Ishikawa (cell line): ENCODE measurements at regions not wholly inside any gene's neighbourhood (a gene's known extent, or its start where the extent isn't known, plus 50 kb on each side); places are given as distances from the start of the nearest gene placed in this dataset.

ENCODE experiments used
- CEBPB ChIP-seq: IDR thresholded peaks from 2 replicates; pipeline ENCODE4 v1.6.1; 2012
- CREB1 ChIP-seq: IDR thresholded peaks from 2 replicates; pipeline ENCODE4 v1.6.1; 2012; ENCODE audit warnings: low read depth
- EGR1 ChIP-seq: IDR thresholded peaks from 2 replicates; pipeline ENCODE4 v1.6.1; 2012
- EP300 ChIP-seq: IDR thresholded peaks from 2 replicates; pipeline ENCODE4 v1.6.1; 2012; ENCODE audit warnings: borderline replicate concordance
- FOXM1 ChIP-seq: IDR thresholded peaks from 2 replicates; pipeline ENCODE4 v1.6.1; 2012; ENCODE audit warnings: low read depth, borderline replicate concordance
- NFIC ChIP-seq: IDR thresholded peaks from 2 replicates; pipeline ENCODE4 v1.6.1; 2012
- RAD21 ChIP-seq: IDR thresholded peaks from 2 replicates; pipeline ENCODE4 v1.6.1; 2012; ENCODE audit warnings: low read depth
- TAF1 ChIP-seq: IDR thresholded peaks from 2 replicates; pipeline ENCODE4 v1.6.1; 2012; ENCODE audit warnings: low read depth, mild to moderate bottlenecking
- TCF12 ChIP-seq: IDR thresholded peaks from 2 replicates; pipeline ENCODE4 v1.6.1; 2012; ENCODE audit warnings: low read depth
- TEAD4 ChIP-seq: IDR thresholded peaks from 2 replicates; pipeline ENCODE4 v1.6.1; 2012
- YY1 ChIP-seq: IDR thresholded peaks from 2 replicates; pipeline ENCODE4 v1.6.1; 2012; ENCODE audit warnings: low read depth
- ZBTB7A ChIP-seq: IDR thresholded peaks from 2 replicates; pipeline ENCODE4 v1.6.1; 2012; ENCODE audit warnings: low read depth
- TF ChIP-seq, protein P1 (sequence below): IDR thresholded peaks from 2 replicates; pipeline ENCODE4 v1.6.1; 2012; ENCODE audit warnings: low read depth, mild to moderate bottlenecking
- TF ChIP-seq, protein P2 (sequence below): IDR thresholded peaks from 2 replicates; pipeline ENCODE4 v1.6.1; 2012
- TF ChIP-seq, protein P3 (sequence below): IDR thresholded peaks from 2 replicates; pipeline ENCODE4 v1.6.1; 2012

DNA sequence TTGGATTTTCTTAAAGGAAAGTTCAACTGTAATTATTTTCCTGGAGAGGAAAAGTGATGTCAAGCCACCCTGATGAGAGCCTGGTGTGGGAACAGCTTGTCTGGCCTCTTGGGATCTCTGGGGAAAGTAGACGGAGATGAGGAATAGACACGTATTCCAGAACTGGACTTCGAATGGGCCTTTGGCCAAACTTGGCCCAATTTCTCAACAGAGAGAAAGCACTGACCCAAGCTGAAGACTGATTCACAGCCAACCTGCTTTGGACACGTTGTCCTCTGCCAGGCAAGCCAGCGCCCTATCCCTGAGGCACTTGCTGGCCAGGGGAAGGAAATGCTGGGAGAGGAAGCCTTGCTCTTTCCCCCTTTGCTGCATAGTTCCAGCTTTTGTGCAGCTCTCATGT lies 70.8 kb upstream of the CTAGE1 start:
- TF ChIP-seq CREB1 = no peak
- TF ChIP-seq TAF1 = no peak
- no peak for TF ChIP-seq YY1
- no peak for TF ChIP-seq CEBPB
- TF ChIP-seq FOXM1 = no peak

- TF ChIP-seq YY1 (no peak), ZBTB7A (no peak), CREB1 (no peak), NFIC (no peak), FOXM1 (no peak), RAD21 (no peak), TAF1 (no peak), TEAD4 (no peak), TCF12 (no peak), EP300 (no peak), EGR1 (no peak), CEBPB (no peak)
- TF ChIP-seq, protein P1, sequence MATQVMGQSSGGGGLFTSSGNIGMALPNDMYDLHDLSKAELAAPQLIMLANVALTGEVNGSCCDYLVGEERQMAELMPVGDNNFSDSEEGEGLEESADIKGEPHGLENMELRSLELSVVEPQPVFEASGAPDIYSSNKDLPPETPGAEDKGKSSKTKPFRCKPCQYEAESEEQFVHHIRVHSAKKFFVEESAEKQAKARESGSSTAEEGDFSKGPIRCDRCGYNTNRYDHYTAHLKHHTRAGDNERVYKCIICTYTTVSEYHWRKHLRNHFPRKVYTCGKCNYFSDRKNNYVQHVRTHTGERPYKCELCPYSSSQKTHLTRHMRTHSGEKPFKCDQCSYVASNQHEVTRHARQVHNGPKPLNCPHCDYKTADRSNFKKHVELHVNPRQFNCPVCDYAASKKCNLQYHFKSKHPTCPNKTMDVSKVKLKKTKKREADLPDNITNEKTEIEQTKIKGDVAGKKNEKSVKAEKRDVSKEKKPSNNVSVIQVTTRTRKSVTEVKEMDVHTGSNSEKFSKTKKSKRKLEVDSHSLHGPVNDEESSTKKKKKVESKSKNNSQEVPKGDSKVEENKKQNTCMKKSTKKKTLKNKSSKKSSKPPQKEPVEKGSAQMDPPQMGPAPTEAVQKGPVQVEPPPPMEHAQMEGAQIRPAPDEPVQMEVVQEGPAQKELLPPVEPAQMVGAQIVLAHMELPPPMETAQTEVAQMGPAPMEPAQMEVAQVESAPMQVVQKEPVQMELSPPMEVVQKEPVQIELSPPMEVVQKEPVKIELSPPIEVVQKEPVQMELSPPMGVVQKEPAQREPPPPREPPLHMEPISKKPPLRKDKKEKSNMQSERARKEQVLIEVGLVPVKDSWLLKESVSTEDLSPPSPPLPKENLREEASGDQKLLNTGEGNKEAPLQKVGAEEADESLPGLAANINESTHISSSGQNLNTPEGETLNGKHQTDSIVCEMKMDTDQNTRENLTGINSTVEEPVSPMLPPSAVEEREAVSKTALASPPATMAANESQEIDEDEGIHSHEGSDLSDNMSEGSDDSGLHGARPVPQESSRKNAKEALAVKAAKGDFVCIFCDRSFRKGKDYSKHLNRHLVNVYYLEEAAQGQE = no peak
- TF ChIP-seq, protein P2, sequence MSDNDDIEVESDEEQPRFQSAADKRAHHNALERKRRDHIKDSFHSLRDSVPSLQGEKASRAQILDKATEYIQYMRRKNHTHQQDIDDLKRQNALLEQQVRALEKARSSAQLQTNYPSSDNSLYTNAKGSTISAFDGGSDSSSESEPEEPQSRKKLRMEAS = no peak
- TF ChIP-seq, protein P3, sequence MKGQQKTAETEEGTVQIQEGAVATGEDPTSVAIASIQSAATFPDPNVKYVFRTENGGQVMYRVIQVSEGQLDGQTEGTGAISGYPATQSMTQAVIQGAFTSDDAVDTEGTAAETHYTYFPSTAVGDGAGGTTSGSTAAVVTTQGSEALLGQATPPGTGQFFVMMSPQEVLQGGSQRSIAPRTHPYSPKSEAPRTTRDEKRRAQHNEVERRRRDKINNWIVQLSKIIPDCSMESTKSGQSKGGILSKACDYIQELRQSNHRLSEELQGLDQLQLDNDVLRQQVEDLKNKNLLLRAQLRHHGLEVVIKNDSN = no peak
Measured at GRCh38 chr18:22489704-22490103, 72.0 kb upstream of the CTAGE1 start.

GRCh38 chr18:22490429-22490846 lies 72.7 kb upstream of the CTAGE1 start:
- no peak for TF ChIP-seq TAF1
- no peak for TF ChIP-seq ZBTB7A

DNA sequence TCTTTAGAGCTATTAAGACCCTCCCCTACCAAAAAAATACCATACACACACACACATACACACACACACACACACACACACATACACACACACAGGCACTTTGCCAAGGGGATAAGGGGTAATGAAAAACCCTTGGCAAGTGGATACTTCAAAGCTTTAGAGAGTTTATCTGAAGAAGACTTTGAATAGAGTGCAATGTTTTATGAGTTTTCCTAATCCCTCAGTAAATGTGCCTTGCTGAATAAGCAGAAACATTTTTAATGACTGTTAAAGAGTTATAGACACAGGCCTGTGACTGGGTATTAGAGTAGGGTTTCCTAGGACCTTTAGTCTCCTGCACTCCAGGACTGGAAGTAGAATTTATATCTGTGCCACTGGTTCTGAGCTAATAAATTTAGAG lies 75.5 kb upstream of the CTAGE1 start:
- TF ChIP-seq NFIC (no peak), FOXM1 (no peak)

GRCh38 chr18:22493940-22494339 lies 76.2 kb upstream of the CTAGE1 start:
- TF ChIP-seq TEAD4 = no peak
- TF ChIP-seq NFIC = no peak
- no peak for TF ChIP-seq EGR1

GRCh38 chr18:22494771-22495170 lies 77.1 kb upstream of the CTAGE1 start:
- TF ChIP-seq ZBTB7A (no peak), RAD21 (no peak), YY1 (no peak), TEAD4 (no peak), CREB1 (no peak)
- TF ChIP-seq, protein P1 = no peak

- TF ChIP-seq CEBPB (no peak), FOXM1 (no peak), CREB1 (no peak), NFIC (no peak)
- TF ChIP-seq, protein P3 = no peak
Measured at GRCh38 chr18:22499421-22499820, 81.7 kb upstream of the CTAGE1 start.

- no peak for TF ChIP-seq FOXM1
- TF ChIP-seq CREB1 = no peak
- TF ChIP-seq TEAD4 = no peak
- no peak for TF ChIP-seq EGR1
- TF ChIP-seq RAD21 = no peak
- TF ChIP-seq TAF1 = no peak
- TF ChIP-seq, protein P1 = no peak
- no peak for TF ChIP-seq CEBPB
- no peak for TF ChIP-seq TCF12
Measured at GRCh38 chr18:22503803-22504202, 86.1 kb upstream of the CTAGE1 start.
